Adrenal gland (tissue), 5 donors: ENCODE measurements at regions not wholly inside any gene's neighbourhood (a gene's known extent, or its start where the extent isn't known, plus 50 kb on each side); places are given as distances from the start of the nearest gene placed in this dataset.

ENCODE experiments used
- CTCF ChIP-seq, 6 experiments: fragments of 450-650 bp in 4 of 6; fragments of 200-600 bp in 2 of 6; sonication (generic) in 1 of 6; IDR thresholded peaks; 1 replicate in 5 of 6; 2 replicates in 1 of 6; pipeline versions ENCODE4 v1.5.1 to v1.8.0; 2016 to 2021; ENCODE audit warnings: antibody characterized with exemption in 6 of 6, mild to moderate bottlenecking in 2 of 6, moderate library complexity in 1 of 6
- POLR2A ChIP-seq, 2 donors: fragments of 450-650 bp; IDR thresholded peaks; one replicate each; pipeline ENCODE4 v1.6.1; 2017; ENCODE audit warnings: antibody characterized with exemption in 2 of 2, mild to moderate bottlenecking in 2 of 2, moderate library complexity in 1 of 2
- donor health status: DM: no; HTN: no; CAD: no.

GRCh38 chr4:54176202-54176601, 52.9 kb upstream of the PDGFRA start:
- TF ChIP-seq CTCF (IDR thresholded peaks at IDR 0.05) (no peak), POLR2A (IDR thresholded peaks at IDR 0.05) (no peak)
